PC-3 (cell line): ENCODE measurements at regions not wholly inside any gene's neighbourhood (a gene's known extent, or its start where the extent isn't known, plus 50 kb on each side); places are given as distances from the start of the nearest gene placed in this dataset.
"Not testable (repeated sequence)": the region's sequence is repeated elsewhere in the genome, so short reads cannot be mapped to it uniquely, and the experiment has no call there.

Source experiments
- ATAC-seq: fragments of 200-7000 bp; cut with Tn5 transposase; 2 replicates; pipeline ENCODE4 v1.9.1; 2020; ENCODE audit warnings: mild to moderate bottlenecking, moderate library complexity
- BruUV-seq: library from RNA; stranded (reverse); fragments of 400-500 nt; replicated peaks from 2 replicates; lab custom pipeline; 2021; lab: Mats Ljungman, UMichigan
- CTCF ChIA-PET: fragments of 300-600 bp; sonication (Branson Sonifier 250); formaldehyde crosslinking; loops from one replicate; lab custom pipeline; 2022; ENCODE audit warnings: antibody characterized with exemption; lab: Charles Lee
- POLR2A ChIA-PET: fragments of 300-600 bp; sonication (Branson Sonifier 250); formaldehyde crosslinking; loops from one replicate; lab custom pipeline; 2022; ENCODE audit warnings: antibody characterized with exemption; ENCODE audit not compliant: unreplicated experiment; lab: Charles Lee
- DNase-seq: peaks from one replicate; pipeline ENCODE4 v3.0.0-alpha.2; 2015
- H2AFZ ChIP-seq: fragments of 300-600 bp; sonication (generic); 2 replicates; pipeline ENCODE4 v1.6.0; 2016; ENCODE audit warnings: antibody characterized with exemption, low read length
- H3F3A ChIP-seq: fragments of 300-600 bp; sonication (generic); one replicate; pipeline ENCODE4 v1.6.0; 2017; ENCODE audit warnings: antibody characterized with exemption, low read length, control low read depth, mild to moderate bottlenecking; ENCODE audit not compliant: unreplicated experiment
- H3K27ac ChIP-seq: fragments of 300-600 bp; sonication (generic); 2 replicates; pipeline ENCODE4 v1.5.1; 2016; ENCODE audit warnings: mild to moderate bottlenecking, low read length
- H3K27me3 ChIP-seq: fragments of 300-600 bp; sonication (generic); 2 replicates; pipeline ENCODE4 v1.6.1; 2016; ENCODE audit warnings: low read length, mixed read lengths
- H3K36me3 ChIP-seq: fragments of 300-600 bp; sonication (generic); 2 replicates; pipeline ENCODE4 v1.6.1; 2016; ENCODE audit warnings: low read depth, mixed run types, low read length, mixed read lengths
- H3K4me1 ChIP-seq: fragments of 300-600 bp; sonication (generic); 2 replicates; pipeline ENCODE4 v1.5.1; 2016; ENCODE audit warnings: low read length; ENCODE audit not compliant: insufficient read depth
- H3K4me2 ChIP-seq: fragments of 300-600 bp; sonication (generic); 2 replicates; pipeline ENCODE4 v1.6.0; 2016; ENCODE audit warnings: low read length
- H3K4me3 ChIP-seq: fragments of 300-600 bp; sonication (generic); 2 replicates; pipeline ENCODE4 v1.5.1; 2016; ENCODE audit warnings: mild to moderate bottlenecking, low read length, mixed read lengths
- H3K79me2 ChIP-seq: fragments of 300-600 bp; sonication (generic); 2 replicates; pipeline ENCODE4 v1.6.1; 2017; ENCODE audit warnings: low read length, mixed read lengths
- H3K9ac ChIP-seq: fragments of 300-600 bp; sonication (generic); 2 replicates; pipeline ENCODE4 v1.6.0; 2016; ENCODE audit warnings: mild to moderate bottlenecking, low read length
- H3K9me2 ChIP-seq: fragments of 300-600 bp; sonication (generic); replicated peaks from 2 replicates; pipeline ENCODE4 v1.6.1; 2016; ENCODE audit warnings: mixed run types, low read length, mixed read lengths
- H3K9me3 ChIP-seq: fragments of 300-600 bp; sonication (generic); 2 replicates; pipeline ENCODE4 v1.6.1; 2016; ENCODE audit warnings: low read length, mixed read lengths
- H4K20me1 ChIP-seq: fragments of 300-600 bp; sonication (generic); 2 replicates; pipeline ENCODE4 v1.6.1; 2016; ENCODE audit warnings: low read length, mixed read lengths
- EZH2 ChIP-seq: fragments of 300-600 bp; sonication (generic); IDR thresholded peaks from one replicate; pipeline ENCODE4 v1.6.1; 2017; ENCODE audit warnings: antibody characterized with exemption, mild to moderate bottlenecking, low read length; ENCODE audit not compliant: unreplicated experiment
- EZH2phosphoT487 ChIP-seq: fragments of 300-600 bp; sonication (generic); IDR thresholded peaks from 2 replicates; pipeline ENCODE4 v1.6.1; 2018; ENCODE audit warnings: mild to moderate bottlenecking, antibody characterized with exemption, low read length, borderline replicate concordance
- intact Hi-C: fragments of 100-400 bp; cut with micrococcal nuclease; formaldehyde crosslinking; loops from 2 replicates; pipeline ENCODE4 v1.9.0; 2023
- TF ChIP-seq, protein P1 (sequence below): fragments of 300-600 bp; sonication (generic); conservative IDR thresholded peaks from 2 replicates; pipeline ENCODE4 v1.5.1; 2017; ENCODE audit warnings: antibody characterized with exemption, low read depth, mild to moderate bottlenecking, low read length

DNA sequence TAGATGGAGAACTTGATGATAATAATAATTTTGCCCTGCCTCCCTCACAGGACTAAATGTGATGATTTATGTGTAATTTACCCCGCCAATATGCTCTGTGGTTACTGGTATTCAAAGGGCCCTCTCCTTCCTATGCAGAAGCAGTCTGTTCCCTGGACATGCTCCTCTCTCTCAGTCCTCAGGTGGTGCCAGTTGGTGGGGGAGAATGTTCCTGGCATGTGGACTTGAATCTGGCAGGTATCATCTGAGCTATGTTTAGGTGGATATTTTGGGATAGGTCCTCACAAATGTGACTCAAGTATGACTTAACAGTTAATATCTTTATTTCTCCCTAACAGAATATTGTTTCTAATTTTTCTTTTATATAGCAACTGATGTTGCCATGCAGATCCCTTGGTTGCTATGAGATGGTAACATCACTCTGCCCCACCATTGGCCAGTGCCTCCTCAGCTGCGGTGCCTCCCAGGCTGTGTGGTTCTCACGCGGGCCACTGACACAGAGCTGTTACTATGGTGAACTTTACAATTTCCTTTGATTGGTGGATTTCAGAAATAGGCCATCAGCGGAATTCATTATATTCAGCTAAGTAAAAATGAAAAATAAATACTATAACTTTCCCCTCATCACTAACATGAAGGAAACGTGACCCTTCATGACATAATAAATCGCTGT lies 106.7 kb upstream of the PELI1 start:
- TF ChIP-seq EZH2 (no peak), EZH2phosphoT487 (no peak)
- TF ChIP-seq, protein P1, sequence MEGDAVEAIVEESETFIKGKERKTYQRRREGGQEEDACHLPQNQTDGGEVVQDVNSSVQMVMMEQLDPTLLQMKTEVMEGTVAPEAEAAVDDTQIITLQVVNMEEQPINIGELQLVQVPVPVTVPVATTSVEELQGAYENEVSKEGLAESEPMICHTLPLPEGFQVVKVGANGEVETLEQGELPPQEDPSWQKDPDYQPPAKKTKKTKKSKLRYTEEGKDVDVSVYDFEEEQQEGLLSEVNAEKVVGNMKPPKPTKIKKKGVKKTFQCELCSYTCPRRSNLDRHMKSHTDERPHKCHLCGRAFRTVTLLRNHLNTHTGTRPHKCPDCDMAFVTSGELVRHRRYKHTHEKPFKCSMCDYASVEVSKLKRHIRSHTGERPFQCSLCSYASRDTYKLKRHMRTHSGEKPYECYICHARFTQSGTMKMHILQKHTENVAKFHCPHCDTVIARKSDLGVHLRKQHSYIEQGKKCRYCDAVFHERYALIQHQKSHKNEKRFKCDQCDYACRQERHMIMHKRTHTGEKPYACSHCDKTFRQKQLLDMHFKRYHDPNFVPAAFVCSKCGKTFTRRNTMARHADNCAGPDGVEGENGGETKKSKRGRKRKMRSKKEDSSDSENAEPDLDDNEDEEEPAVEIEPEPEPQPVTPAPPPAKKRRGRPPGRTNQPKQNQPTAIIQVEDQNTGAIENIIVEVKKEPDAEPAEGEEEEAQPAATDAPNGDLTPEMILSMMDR: no peak
- Histone ChIP-seq H4K20me1 (no peaks in the 10 kb centered on the region), H3K9me2 (no peaks in the 10 kb centered on the region), H3K4me2 (no peak overlapping the region), H3K4me3 (no peak overlapping the region), H3K27ac (no peak overlapping the region), H3K4me1 (no peaks in the 10 kb centered on the region), H3K9me3 (no peaks in the 10 kb centered on the region), H3F3A (no peaks in the 10 kb centered on the region), H3K27me3 (no peaks in the 10 kb centered on the region), H2AFZ (no peak overlapping the region), H3K36me3 (no peaks in the 10 kb centered on the region), H3K9ac (no peak overlapping the region), H3K79me2 (no peaks in the 10 kb centered on the region)
- ATAC-seq: no peak
- no peak for DNase-seq
- CTCF ChIA-PET: no interaction called here
- no TSS peak for BruUV-seq
- POLR2A ChIA-PET: no interaction called here
- intact Hi-C loops: no loop called here

DNA sequence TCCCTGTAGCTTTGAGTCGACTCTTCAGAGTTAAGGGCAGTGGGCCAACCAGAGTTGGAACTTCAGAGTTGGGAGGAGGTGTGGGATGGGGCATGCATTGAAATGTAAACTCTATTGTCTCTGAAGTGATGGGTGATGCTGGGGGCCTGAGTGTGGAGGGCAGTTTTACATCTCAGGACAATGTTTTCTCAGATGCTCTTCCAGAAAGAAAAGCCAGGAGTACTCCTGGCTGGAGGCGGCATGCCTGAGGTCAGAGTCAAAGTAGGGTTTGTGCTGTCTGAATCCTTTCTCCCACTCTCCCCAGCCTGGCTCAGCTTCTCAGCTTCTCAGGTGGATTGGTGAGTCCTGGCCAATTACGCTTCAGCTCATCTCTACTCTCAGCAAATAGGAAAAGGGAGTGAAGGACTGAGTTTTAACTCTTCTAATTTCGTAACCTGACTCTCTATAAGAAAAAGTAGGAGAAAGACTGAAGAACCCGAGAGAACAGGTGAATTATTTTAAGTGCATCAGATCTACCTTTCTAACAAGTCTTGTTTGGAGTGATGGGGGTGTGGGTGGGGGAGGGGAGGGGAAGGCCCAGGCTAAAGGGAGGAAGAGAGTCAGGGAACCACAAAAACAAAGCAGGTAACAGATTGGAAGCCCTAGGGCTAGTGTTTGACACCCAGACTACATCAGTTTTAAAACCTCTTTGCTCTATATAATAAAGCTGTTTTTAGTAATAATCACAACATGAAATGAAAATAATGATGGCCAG lies 107.5 kb upstream of the PELI1 start:
- no peak for DNase-seq
- no peaks in the 10 kb centered on the region for H3K79me2 ChIP-seq
- no peaks in the 10 kb centered on the region for H3K27me3 ChIP-seq
- H3K9me3 ChIP-seq: no peaks in the 10 kb centered on the region
- H2AFZ ChIP-seq: no peak overlapping the region
- BruUV-seq: no TSS peak
- no peaks in the 10 kb centered on the region for H3K36me3 ChIP-seq
- H3K9ac ChIP-seq: no peak overlapping the region
- no peaks in the 10 kb centered on the region for H4K20me1 ChIP-seq
- no peaks in the 10 kb centered on the region for H3F3A ChIP-seq
- H3K4me2 ChIP-seq: no peak overlapping the region
- no peaks in the 10 kb centered on the region for H3K4me1 ChIP-seq
- ATAC-seq: no peak
- ChIA-PET CTCF (no interaction called here), POLR2A (no interaction called here)
- no peak overlapping the region for H3K27ac ChIP-seq
- TF ChIP-seq EZH2phosphoT487: no peak
- no peak for TF ChIP-seq EZH2
- TF ChIP-seq, protein P1: no peak
- intact Hi-C loops: no loop called here
- H3K9me2 ChIP-seq: no peaks in the 10 kb centered on the region
- H3K4me3 ChIP-seq: no peak overlapping the region

DNA sequence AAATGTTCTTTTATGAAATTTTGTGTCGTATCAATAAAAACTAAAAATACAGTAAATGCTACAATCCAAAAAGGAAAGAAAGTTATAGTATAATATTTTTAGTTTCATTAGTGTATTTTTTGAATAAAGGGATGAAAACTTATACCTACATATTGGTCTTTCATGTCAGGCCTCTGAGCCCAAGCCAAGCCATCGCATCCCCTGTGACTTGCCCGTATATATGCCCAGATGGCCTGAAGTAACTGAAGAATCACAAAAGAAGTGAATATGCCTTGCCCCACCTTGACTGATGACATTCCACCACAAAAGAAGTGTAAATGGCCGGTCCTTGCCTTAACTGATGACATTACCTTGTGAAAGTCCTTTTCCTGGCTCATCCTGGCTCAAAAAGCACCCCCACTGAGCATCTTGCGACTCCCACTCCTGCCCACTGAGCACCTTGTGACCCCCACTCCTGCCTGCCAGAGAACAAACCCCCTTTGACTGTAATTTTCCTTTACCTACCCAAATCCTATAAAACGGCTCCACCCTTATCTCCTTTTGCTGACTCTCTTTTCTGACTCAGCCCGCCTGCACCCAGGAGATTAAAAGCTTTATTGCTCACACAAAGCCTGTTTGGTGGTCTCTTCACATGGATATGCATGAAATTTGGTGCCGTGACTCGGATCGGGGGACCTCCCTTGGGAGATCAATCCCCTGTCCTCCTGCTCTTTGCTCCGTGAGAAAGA lies 108.2 kb upstream of the PELI1 start:
- H3K4me1 ChIP-seq, H3K4me3 ChIP-seq, H2AFZ ChIP-seq, BruUV-seq, H3K4me2 ChIP-seq, H3K79me2 ChIP-seq, ATAC-seq, H3K27me3 ChIP-seq, H3K9me3 ChIP-seq, H3K36me3 ChIP-seq, DNase-seq, H4K20me1 ChIP-seq, H3K27ac ChIP-seq, intact Hi-C loops, H3K9me2 ChIP-seq, H3K9ac ChIP-seq, H3F3A ChIP-seq, POLR2A ChIA-PET, CTCF ChIA-PET: not testable (repeated sequence)

DNA sequence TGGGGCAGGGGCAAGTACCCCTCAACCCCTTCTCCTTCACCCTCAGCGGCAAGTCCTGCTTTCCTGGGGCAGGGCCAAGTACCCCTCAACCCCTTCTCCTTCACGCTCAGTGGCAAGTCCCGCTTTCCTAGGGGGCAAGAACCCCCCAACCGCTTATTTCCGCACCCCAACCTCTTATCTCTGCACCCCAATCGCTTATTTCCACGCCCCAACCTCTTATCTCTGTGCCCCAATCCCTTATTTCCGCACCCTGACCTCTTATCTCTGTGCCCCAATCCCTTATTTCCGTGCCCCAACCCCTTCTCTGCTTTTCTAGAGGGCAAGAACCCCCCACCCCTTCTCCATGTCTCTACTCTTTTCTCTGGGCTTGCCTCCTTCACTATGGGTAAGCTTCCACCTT lies 109.2 kb upstream of the PELI1 start:
- H3K27me3 ChIP-seq, H3K27ac ChIP-seq, POLR2A ChIA-PET, H3K4me3 ChIP-seq, H2AFZ ChIP-seq, H3K9ac ChIP-seq, intact Hi-C loops, H3K4me2 ChIP-seq, CTCF ChIA-PET, DNase-seq, H3K79me2 ChIP-seq, H4K20me1 ChIP-seq, H3K9me3 ChIP-seq, H3F3A ChIP-seq, ATAC-seq, H3K9me2 ChIP-seq, H3K36me3 ChIP-seq, BruUV-seq, H3K4me1 ChIP-seq: not testable (repeated sequence)
